ENCODE measurements at regions not wholly inside any gene's neighbourhood (a gene's known extent, or its start where the extent isn't known, plus 50 kb on each side); places are given as distances from the start of the nearest gene placed in this dataset.
"Not testable (repeated sequence)": the region's sequence is repeated elsewhere in the genome, so short reads cannot be mapped to it uniquely, and the experiment has no call there.

GRCh38 chr16:29355339-29356059, 51.0 kb downstream of the NPIPB11 start:
- in situ Hi-C loops (cut with MboI; ENCODE audit: low pct_unique_long_range_greater_than_20kb, low sequenced_read_pairs); DNase-seq: not testable (repeated sequence)

GRCh38 chr16:29354449-29354848, 52.1 kb downstream of the NPIPB11 start:
- DNase-seq; in situ Hi-C loops (cut with MboI; ENCODE audit: low pct_unique_long_range_greater_than_20kb, low sequenced_read_pairs): not testable (repeated sequence)

- in situ Hi-C loops (cut with MboI; ENCODE audit: low pct_unique_long_range_greater_than_20kb, low sequenced_read_pairs); DNase-seq: not testable (repeated sequence)
Observed at GRCh38 chr16:29352617-29352999, 53.9 kb downstream of the NPIPB11 start.

DNA sequence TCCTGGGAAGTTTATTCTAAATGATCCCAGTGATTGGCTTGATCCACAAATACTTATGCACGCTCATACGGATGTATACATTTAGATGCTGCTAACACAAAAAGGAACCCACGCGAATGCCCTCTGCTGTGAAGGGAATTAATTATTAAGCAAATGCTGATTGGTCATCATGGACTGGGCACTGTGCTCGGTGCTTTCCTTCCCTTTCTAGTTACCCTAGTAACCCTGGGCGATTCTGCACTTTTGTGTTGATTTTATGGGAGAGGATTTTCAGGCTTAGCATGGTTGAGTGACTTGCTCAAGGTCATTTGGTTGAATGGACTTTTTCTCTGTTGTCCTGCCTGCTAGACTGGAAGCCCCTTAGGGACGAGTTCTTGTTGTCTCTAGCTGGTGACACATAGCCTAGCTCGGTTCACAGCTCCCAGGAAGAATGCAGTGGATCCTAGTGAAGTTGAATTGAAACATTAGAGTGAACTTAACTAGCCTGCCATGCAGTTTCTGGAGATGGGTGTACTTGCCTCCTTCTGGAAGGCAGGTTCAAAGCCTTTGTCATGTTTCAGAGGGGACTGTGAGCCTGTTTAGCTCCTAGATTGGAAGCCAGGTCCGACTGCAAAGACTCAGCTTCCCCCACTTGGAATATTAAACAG, 54.4 kb downstream of the NPIPB11 start:
- in situ Hi-C loops (cut with MboI; ENCODE audit: low pct_unique_long_range_greater_than_20kb, low sequenced_read_pairs); DNase-seq: not testable (repeated sequence)

DNA sequence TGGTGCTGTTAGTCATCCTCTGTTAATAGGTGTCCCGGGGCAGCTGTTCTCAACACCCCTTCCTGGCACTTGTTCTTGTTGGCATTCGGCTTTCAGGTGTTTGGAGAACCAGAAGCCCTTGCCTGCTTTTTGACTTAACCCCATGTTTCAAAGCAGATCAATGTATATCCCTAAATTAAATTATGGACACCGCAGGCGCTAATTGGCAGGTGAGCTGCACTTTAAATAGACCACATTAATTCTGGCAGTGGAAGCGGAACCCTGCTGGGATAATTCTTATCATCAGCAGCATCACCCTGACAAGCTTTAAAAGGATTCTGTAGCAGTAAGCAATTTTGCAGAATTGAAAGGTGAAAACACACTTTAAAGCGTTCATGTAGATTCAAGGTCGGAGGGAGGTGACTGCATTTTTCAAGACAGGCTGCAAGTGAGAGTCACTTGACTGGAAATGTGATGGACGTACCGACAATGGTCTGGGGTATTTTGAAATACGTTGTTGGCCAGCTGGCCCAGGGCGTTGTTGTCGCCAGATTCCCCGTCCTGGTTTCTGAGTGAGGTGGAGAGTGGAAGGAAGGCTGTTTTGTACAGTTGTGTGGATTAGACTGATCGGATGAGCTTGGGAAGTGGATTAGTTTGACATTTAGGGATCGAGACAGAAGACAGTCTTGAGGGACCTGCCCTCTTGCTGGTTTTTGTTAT, 55.1 kb downstream of the NPIPB11 start:
- in situ Hi-C loops (cut with MboI; ENCODE audit: low pct_unique_long_range_greater_than_20kb, low sequenced_read_pairs); DNase-seq: not testable (repeated sequence)

DNA sequence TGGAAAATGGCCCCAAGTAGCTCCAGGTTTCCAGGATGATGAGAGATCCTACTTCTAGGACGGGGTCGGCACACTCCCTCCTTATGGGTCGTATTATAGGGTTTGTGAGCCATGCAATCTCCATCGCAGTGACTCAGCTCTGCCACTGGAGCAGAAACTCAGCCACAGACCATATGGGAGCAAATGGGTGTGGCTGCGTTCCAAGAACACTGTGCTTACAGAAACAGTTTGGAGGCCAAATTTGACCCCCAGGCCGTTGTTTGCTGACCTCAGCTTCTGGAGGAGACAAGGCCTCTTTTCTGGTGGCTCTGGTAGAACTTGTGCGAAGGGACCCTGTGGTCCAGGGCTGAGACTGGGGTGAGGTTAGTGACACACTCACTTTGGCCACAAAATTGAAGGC, 56.5 kb downstream of the NPIPB11 start:
- peak; percentile 5 for DNase-seq
- in situ Hi-C loops (cut with MboI; ENCODE audit: low pct_unique_long_range_greater_than_20kb, low sequenced_read_pairs) = not testable (repeated sequence)

GRCh38 chr16:29348748-29349147, 57.8 kb downstream of the NPIPB11 start:
- DNase-seq; in situ Hi-C loops (cut with MboI; ENCODE audit: low pct_unique_long_range_greater_than_20kb, low sequenced_read_pairs): not testable (repeated sequence)

DNA sequence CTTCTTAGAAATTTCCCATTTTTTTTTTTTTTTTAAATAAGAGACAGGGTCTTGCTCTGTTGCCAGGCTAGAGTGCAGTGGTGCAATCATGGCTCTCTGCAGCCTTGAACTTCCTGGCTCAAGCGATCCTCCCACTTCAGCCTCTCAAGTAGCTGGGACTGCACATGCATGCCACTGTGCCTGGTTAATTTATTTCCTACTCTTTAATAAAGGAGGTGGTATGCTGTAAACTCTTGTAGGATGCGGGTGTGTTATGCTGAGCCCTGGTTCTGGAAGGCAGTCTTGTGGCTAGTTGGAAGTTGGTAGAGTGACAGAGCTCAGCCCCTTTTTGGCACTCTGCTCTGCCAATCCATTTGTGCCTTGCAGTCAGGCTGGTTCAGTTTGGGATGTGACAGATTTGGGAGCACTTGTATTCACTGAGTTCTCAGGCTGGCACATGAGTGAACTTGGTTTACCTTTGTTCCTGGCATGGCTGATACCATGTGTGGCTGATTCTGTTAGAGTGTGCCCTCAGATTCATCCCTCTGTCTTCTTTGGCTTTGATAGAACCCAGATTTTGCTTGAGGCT, 58.3 kb downstream of the NPIPB11 start:
- DNase-seq; in situ Hi-C loops (cut with MboI; ENCODE audit: low pct_unique_long_range_greater_than_20kb, low sequenced_read_pairs): not testable (repeated sequence)

DNA sequence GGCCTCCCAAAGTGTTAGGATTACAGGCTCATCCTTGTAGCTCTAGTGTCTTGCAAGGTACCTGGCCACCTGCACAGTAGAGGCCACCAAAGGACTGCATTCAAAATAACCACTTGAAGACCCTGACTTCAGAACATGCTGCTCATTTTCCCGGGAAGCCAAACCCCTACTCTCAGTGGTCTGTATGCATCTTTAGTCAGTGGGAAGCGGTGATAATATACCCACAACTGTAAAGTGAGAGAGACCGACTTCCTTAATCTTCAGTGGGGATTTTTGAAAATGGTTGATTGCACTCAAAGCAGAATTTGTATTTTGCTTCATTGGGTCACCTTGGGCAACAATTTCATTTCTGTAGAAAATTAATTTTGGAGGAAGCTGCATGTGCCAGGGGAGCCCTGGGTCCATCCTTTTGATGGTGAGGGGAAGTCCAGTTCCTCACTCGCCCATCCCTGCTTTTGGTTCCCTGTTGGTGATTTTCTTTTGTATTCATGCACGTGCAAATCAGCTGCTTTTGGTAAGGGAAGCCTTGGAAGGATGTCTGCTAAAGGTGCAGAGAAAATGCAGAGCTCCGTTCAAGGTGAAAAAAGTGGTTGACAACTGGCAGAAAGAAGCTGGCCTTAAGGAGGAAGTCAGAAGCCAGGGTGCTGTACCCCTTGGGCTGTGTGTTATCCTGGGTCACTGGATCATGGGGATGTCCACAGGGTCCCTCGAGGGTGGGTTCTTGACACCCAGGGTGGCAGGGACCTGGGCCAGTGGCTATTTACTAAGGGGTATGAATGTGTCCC, 59.5 kb downstream of the NPIPB11 start:
- in situ Hi-C loops (cut with MboI; ENCODE audit: low pct_unique_long_range_greater_than_20kb, low sequenced_read_pairs); DNase-seq: not testable (repeated sequence)

- in situ Hi-C loops (cut with MboI; ENCODE audit: low pct_unique_long_range_greater_than_20kb, low sequenced_read_pairs); DNase-seq: not testable (repeated sequence)
Observed at GRCh38 chr16:29346203-29346602, 60.3 kb downstream of the NPIPB11 start.

DNA sequence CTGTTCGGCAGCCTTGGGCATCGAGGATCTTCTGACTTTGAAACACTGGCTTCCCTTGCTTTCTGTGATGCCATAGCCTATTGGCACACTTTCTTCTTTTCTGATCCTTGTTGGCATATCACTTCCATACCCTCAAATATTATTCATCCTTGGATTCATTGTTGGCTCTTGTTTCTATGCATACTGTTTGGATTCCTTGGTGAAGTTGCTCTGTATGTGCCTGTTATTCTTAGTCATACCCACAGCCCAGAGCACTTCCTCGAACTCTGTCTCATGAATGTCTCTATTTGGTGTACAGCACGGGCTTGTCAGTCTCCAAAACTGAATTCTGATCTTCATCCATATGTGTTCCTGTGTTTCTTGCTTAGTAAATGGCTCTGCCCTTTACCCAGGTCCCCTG, 63.6 kb downstream of the NPIPB11 start:
- in situ Hi-C loops (cut with MboI; ENCODE audit: low pct_unique_long_range_greater_than_20kb, low sequenced_read_pairs); DNase-seq: not testable (repeated sequence)

GRCh38 chr16:29340779-29341438, 65.6 kb downstream of the NPIPB11 start:
- DNase-seq; in situ Hi-C loops (cut with MboI; ENCODE audit: low pct_unique_long_range_greater_than_20kb, low sequenced_read_pairs): not testable (repeated sequence)

GRCh38 chr16:29340235-29340634, 66.3 kb downstream of the NPIPB11 start:
- in situ Hi-C loops (cut with MboI; ENCODE audit: low pct_unique_long_range_greater_than_20kb, low sequenced_read_pairs); DNase-seq: not testable (repeated sequence)

DNA sequence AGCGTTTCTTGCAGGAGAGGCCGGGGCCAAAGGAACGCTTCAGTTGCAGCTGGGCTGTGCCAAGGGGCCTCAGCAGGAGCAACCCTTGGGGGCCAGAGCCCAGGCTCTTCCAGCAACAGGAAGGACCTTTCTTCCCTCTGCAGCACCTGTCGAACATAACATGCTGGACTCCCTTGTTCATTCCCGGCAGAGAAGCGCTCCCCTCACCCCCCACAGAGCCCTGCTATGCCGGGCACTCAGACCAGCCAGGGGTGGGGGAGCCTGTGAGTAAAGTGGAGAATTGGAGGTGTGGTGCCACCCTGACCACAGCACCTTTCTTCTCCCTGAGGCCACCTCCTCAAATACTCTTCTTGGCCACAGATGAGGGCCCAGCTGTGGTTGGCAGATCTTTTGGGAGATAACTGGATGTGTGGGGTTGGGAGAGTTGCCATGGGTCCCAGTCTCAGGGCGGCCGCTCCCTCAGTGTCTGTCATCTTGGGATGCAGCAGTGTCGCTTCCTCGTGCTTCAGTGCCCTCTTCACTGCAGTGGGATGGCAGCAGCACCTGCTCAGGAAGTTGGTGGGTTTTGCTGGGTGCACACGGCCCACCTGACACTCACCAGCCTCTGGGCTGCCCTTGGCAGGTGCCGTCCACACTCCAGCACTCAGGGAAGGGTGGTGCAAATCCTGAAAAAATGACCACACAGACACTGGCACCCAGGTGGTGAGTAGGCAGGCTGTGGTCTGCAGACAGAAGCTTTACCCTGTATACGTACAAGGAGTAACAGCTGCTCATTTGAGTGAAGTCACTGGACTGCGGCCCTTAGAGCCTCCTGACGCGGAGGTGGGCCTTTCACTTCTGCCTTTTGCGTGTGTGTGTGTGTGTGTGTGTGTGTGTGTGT, 67.5 kb downstream of the NPIPB11 start:
- DNase-seq; in situ Hi-C loops (cut with MboI; ENCODE audit: low pct_unique_long_range_greater_than_20kb, low sequenced_read_pairs): not testable (repeated sequence)

DNA sequence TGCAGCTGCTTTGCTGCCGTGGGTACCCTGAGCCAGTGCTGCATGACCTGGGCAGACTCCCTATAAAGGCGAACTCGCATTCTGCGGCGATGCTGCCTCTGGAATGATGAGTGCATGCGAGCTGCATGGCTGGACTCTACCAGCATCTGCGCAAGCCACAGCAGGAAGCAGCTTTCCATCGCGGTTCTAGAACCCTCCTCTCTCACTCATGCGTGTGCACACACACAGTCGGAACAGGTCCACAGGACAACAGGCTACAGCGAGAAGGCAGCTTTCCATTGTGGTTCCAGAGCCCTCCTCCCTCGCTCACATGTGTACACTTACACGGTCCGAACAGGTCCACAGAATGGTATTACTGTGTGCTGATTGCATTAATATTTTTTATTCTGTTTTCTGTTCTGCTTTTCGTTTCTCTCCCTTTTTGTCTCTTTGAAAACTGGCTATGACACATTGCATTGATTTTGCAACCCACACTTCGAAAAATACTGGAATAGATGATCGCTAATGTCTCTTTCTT, 69.1 kb downstream of the NPIPB11 start:
- in situ Hi-C loops (cut with MboI; ENCODE audit: low pct_unique_long_range_greater_than_20kb, low sequenced_read_pairs); DNase-seq: not testable (repeated sequence)

- in situ Hi-C loops (cut with MboI; ENCODE audit: low pct_unique_long_range_greater_than_20kb, low sequenced_read_pairs); DNase-seq: not testable (repeated sequence)
Observed at GRCh38 chr16:29335549-29335846, 71.0 kb downstream of the NPIPB11 start.

DNA sequence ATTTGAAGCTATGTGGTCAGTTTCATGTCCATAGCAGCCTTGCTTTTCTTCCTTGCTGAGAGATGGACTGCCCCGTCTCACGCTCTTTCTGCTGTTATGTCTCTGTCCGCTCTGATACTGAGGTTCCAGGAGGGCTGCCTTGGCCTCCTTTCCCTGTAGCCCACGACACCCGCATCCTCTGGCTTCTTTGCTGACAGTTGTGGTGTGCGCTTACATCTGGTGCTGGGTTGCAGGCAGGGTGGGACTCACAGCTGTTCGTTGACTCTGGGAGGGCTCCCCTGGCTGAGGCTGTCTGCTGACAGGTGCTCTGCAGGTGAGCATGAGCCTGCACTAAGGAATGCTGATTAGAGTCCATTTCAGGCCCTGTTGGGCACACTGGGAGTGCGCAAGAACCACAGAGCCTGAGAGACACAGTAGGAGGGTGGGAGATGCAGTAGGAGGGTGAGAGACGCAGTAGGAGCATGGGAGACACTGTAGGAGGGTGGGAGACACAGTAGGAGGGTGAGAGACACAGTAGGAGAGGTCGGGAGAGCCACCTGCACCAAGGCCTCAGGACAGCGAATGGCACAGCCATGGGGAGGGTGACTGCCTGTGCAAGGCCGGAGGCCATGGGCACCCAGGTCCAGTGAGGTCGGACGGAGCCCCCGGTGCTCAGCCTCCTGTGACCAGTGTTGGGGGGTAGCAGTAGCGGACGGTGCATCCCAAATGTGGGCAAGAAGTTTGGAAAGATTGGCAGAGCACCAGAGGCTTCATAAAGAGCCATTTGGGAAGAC, 71.5 kb downstream of the NPIPB11 start:
- in situ Hi-C loops (cut with MboI; ENCODE audit: low pct_unique_long_range_greater_than_20kb, low sequenced_read_pairs); DNase-seq: not testable (repeated sequence)
